ENCODE measurements at regions not wholly inside any gene's neighbourhood (a gene's known extent, or its start where the extent isn't known, plus 50 kb on each side); places are given as distances from the start of the nearest gene placed in this dataset.

- no peaks in the 10 kb centered on the region for H3K27me3 Mint-ChIP-seq
- no peaks in the 10 kb centered on the region for H3K9me3 Mint-ChIP-seq
- no peak overlapping the region for H3K4me3 Mint-ChIP-seq
- no peaks in the 10 kb centered on the region for H3K4me1 Mint-ChIP-seq
- no peak for DNase-seq
- intact Hi-C loops (cut with micrococcal nuclease), result no loop called here
- H3K36me3 Mint-ChIP-seq (ENCODE audit: low read depth), result no peaks in the 10 kb centered on the region
- no peak overlapping the region for H3K27ac Mint-ChIP-seq
Observed at GRCh38 chr4:30386266-30386895, 333.8 kb upstream of the PCDH7 start.

DNA sequence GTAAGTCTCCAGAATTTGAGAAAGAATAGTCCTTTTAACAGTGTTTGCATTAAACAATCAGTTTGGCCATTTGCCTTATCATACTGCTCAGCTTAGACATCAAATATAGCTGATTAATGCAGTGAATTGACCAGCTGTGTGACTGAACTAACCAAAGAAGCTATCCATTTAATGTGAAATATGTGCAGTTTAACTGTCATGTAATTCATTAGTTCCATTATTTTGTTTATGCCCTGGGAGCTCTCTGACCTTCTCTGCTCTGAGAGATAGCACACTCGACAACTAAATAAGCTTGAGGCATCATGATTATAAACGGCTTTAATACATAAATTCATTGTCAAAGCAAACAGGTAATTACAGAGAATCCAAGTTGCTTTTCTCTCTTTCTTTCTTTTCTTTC is 324.3 kb upstream of the PCDH7 start:
- H3K9me3 Mint-ChIP-seq, result peaks cover 6% of the 10 kb centered on the region
- no peaks in the 10 kb centered on the region for H3K36me3 Mint-ChIP-seq (ENCODE audit: low read depth)
- H3K27me3 Mint-ChIP-seq, result no peaks in the 10 kb centered on the region
- intact Hi-C loops (cut with micrococcal nuclease), result no loop called here
- no peak overlapping the region for H3K27ac Mint-ChIP-seq
- no peak for DNase-seq
- no peaks in the 10 kb centered on the region for H3K4me1 Mint-ChIP-seq
- no peak overlapping the region for H3K4me3 Mint-ChIP-seq

DNA sequence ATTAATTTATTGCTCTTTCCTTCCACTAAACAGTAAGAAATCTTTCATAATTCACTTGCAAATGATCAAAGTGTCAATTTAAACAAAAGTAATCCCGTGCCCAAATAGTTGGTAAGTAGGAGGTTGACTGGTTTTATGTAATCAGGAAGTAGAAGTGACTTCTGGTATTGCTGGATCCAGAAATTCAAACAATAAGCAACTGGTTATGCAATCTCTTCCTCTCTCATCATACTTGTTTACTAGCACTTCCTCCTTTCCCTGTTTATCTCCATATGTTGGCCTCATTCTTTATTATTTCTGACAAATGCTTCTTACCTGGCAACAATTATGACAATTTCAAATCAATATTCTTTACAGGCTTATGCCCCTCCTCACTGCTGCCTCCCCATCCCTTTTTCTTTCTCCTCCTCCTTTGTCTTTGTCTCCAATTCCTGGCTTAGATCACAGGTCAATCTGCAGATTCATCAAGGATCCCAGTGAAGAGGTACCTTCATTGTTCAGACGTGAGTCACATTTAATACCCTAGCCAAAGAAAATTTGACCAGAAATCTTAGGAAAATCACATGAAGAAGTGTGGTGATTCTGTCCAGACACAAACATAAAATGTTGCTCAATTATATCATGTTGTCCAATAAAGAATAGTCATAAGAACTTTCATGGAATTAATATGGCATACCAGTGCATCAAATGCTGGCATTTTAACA is 323.2 kb upstream of the PCDH7 start:
- H3K36me3 Mint-ChIP-seq (ENCODE audit: low read depth), result no peaks in the 10 kb centered on the region
- H3K27me3 Mint-ChIP-seq, result no peaks in the 10 kb centered on the region
- H3K9me3 Mint-ChIP-seq, result peaks cover 6% of the 10 kb centered on the region

DNA sequence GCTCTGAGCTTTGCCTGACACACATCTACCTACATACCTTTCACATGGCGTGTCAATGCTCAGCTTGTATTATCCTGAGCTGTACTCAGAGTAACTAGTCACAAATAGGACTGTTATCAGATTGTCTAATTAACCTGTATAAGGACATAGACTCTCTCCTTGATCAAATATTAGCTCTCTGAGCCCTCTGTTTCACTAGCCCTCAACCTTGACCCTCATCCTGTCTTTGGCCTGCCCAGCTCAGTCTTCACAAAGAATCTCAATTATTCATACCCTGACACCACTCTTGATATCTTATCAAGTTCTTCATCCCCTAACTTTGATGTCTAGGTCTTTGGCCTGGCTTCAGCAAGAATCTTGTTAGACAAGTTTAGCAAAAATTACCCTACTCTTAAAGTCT is 320.7 kb upstream of the PCDH7 start:
- no peak overlapping the region for H3K4me3 Mint-ChIP-seq
- DNase-seq, result no peak
- intact Hi-C loops (cut with micrococcal nuclease), result no loop called here
- no peak overlapping the region for H3K27ac Mint-ChIP-seq
- no peaks in the 10 kb centered on the region for H3K4me1 Mint-ChIP-seq
- H3K36me3 Mint-ChIP-seq (ENCODE audit: low read depth), result no peaks in the 10 kb centered on the region
- no peaks in the 10 kb centered on the region for H3K27me3 Mint-ChIP-seq
- H3K9me3 Mint-ChIP-seq, result peaks cover 6% of the 10 kb centered on the region

More for the DNA sequence above, 323.2 kb upstream of the PCDH7 start:
- intact Hi-C loops (cut with micrococcal nuclease), result no loop called here
- Mint-ChIP-seq H3K27ac (no peak overlapping the region), H3K4me3 (no peak overlapping the region), H3K4me1 (no peaks in the 10 kb centered on the region)
- no peak for DNase-seq

DNA sequence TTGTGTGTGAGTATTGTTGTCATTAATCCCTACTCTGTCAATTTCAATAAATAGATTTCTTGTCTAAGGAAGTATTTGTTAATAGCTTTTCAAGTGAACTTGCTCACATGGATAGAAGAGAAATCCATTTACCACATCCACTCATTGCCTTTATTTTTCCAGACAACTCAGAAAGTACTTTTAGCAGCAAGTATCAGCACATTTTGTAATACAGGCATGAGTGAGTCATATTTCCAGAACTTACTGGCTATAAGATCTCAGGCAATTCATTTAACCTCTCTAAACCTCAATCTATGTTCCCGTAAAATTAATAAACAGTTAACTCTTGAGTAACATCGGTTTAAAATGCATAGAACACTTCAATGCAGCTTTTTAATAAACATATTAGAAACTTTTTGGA is 317.9 kb upstream of the PCDH7 start:
- Mint-ChIP-seq H3K9me3 (peaks cover 7% of the 10 kb centered on the region), H3K4me3 (no peak overlapping the region), H3K27me3 (no peaks in the 10 kb centered on the region), H3K4me1 (no peaks in the 10 kb centered on the region), H3K36me3 (ENCODE audit: low read depth) (no peaks in the 10 kb centered on the region), H3K27ac (no peak overlapping the region)
- intact Hi-C loops (cut with micrococcal nuclease), result no loop called here
- DNase-seq, result no peak

DNA sequence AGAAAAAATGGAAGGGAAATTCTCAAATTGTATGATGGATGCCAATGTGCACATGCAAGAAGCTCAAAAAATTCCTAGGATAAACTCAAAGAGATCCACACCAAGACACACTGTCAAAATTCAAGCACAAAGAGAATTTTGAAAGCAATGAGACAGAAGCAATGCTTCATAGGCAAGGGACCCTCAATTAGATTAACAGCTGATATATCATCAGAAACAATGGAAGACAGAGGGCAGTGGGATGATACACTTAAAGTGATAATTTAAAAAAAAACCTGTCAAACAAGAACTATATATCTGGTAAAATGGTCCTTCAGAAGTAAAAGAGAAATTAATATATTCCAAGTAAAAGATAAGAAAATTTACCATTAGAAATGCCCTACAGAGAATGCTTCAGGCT is 306.3 kb upstream of the PCDH7 start:
- intact Hi-C loops (cut with micrococcal nuclease), result no loop called here
- Mint-ChIP-seq H3K27ac (no peak overlapping the region), H3K36me3 (ENCODE audit: low read depth) (no peaks in the 10 kb centered on the region), H3K4me3 (no peak overlapping the region), H3K4me1 (no peaks in the 10 kb centered on the region), H3K27me3 (no peaks in the 10 kb centered on the region), H3K9me3 (peaks cover 6% of the 10 kb centered on the region)
- DNase-seq, result no peak

DNA sequence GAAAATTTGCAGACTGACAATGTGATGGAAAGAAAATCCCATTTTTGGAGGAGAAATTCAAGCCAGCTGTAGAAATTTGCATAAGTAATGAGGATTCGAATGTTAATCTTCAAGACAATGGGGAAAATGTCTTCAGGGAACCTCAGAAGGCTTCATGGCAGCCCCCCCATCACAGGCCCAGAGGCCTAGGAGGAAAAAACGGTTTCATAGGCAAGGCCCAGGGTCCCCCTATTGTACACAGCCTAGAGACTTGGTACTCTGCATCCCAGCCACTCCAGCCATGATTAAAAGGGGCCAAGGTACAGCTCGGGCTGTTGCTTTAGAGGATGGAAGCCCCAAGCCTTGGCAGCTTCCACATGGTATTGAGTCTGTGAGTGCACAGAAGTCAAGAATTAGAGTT is 303.6 kb upstream of the PCDH7 start:
- no peaks in the 10 kb centered on the region for H3K27me3 Mint-ChIP-seq
- H3K4me3 Mint-ChIP-seq, result no peak overlapping the region
- no peak overlapping the region for H3K27ac Mint-ChIP-seq
- DNase-seq, result no peak
- H3K9me3 Mint-ChIP-seq, result peaks cover 6% of the 10 kb centered on the region
- H3K36me3 Mint-ChIP-seq (ENCODE audit: low read depth), result no peaks in the 10 kb centered on the region
- intact Hi-C loops (cut with micrococcal nuclease), result no loop called here
- no peaks in the 10 kb centered on the region for H3K4me1 Mint-ChIP-seq

- Mint-ChIP-seq H3K27me3 (no peaks in the 10 kb centered on the region), H3K9me3 (peaks cover 4% of the 10 kb centered on the region), H3K36me3 (ENCODE audit: low read depth) (no peaks in the 10 kb centered on the region), H3K4me1 (no peaks in the 10 kb centered on the region), H3K27ac (no peak overlapping the region), H3K4me3 (no peak overlapping the region)
- DNase-seq, result no peak
- intact Hi-C loops (cut with micrococcal nuclease), result no loop called here
Observed at GRCh38 chr4:30427932-30428331, 292.2 kb upstream of the PCDH7 start.

DNA sequence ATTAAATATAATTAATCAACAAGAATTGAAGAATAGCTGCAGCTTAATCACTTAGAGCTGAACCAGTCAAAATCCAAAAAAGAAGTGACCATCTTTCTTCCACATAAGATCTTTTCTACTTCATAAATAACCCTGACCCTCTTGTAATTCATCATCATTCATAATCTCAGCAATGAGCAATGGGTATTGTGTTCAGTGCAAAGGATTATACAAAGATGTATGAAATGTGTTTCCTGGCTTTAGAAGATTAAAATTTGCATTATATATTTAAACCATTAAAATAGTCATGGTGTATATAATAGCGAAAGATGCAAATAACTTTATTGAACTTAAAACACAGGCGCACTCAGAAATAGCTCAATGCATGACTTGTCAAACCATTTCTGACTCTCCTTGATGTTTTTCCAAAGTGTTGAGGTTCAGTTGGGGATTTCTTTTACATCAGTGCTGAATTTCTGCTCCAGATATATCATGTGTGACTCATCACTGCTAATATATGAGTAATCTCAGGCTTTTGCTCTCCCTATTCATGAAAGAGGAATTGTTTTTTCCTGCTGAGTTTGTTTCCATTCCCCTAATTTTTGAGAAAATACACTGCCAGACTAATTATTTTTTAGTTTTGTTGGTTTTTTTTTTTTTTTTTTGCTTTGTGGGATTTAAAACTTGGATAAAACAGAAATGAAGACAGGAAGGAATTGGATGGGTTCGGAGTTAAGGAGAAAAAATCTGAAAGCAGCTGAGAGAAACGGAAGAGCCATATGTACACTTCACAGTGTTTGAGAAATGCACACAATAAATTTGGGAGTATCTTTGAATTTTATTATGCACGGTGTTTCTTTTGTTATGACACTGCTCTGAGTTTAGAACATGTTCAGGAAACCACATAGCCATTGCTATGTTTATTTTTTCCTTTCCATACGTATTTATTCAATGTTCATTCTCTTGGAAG is 290.1 kb upstream of the PCDH7 start:
- no peak overlapping the region for H3K27ac Mint-ChIP-seq
- no peak overlapping the region for H3K4me3 Mint-ChIP-seq
- H3K9me3 Mint-ChIP-seq, result no peaks in the 10 kb centered on the region
- DNase-seq, result no peak
- no peaks in the 10 kb centered on the region for H3K27me3 Mint-ChIP-seq
- no peaks in the 10 kb centered on the region for H3K36me3 Mint-ChIP-seq (ENCODE audit: low read depth)
- no peaks in the 10 kb centered on the region for H3K4me1 Mint-ChIP-seq
- intact Hi-C loops (cut with micrococcal nuclease), result no loop called here

DNA sequence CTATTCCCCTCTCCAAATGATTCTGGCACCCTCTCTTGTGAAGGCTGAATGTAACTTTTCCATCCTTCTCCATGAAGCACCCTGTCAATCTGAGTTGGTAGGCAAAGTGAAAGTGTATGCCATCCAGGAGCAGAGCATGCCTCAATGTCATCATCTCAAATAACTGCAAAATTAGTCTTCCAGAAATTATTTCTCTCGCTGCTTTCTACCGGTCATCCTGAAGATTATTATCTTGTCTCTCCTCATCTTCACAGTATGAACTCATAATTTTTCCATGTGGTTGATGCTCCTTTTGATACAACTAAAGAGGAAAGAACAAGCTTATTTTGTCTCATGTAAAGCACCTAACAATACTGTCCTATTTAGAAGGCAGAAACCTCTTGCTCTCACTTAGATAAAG is 285.5 kb upstream of the PCDH7 start:
- Mint-ChIP-seq H3K27me3 (no peaks in the 10 kb centered on the region), H3K36me3 (ENCODE audit: low read depth) (no peaks in the 10 kb centered on the region), H3K27ac (no peak overlapping the region), H3K4me3 (no peak overlapping the region), H3K4me1 (no peaks in the 10 kb centered on the region), H3K9me3 (peaks cover 7% of the 10 kb centered on the region)
- DNase-seq, result no peak
- intact Hi-C loops (cut with micrococcal nuclease), result no loop called here

- intact Hi-C loops (cut with micrococcal nuclease), result no loop called here
- no peaks in the 10 kb centered on the region for H3K27me3 Mint-ChIP-seq
- H3K4me3 Mint-ChIP-seq, result no peak overlapping the region
- H3K9me3 Mint-ChIP-seq, result peaks cover 9% of the 10 kb centered on the region
- DNase-seq, result no peak
- no peak overlapping the region for H3K27ac Mint-ChIP-seq
- no peaks in the 10 kb centered on the region for H3K4me1 Mint-ChIP-seq
- no peaks in the 10 kb centered on the region for H3K36me3 Mint-ChIP-seq (ENCODE audit: low read depth)
Observed at GRCh38 chr4:30436394-30436793, 283.8 kb upstream of the PCDH7 start.

GRCh38 chr4:30437316-30437715 is 282.9 kb upstream of the PCDH7 start:
- H3K9me3 Mint-ChIP-seq, result peaks cover 9% of the 10 kb centered on the region
- no peaks in the 10 kb centered on the region for H3K36me3 Mint-ChIP-seq (ENCODE audit: low read depth)
- no peak overlapping the region for H3K4me3 Mint-ChIP-seq
- DNase-seq, result no peak
- intact Hi-C loops (cut with micrococcal nuclease), result no loop called here
- no peaks in the 10 kb centered on the region for H3K27me3 Mint-ChIP-seq
- no peaks in the 10 kb centered on the region for H3K4me1 Mint-ChIP-seq
- no peak overlapping the region for H3K27ac Mint-ChIP-seq

- Mint-ChIP-seq H3K9me3 (peaks cover 5% of the 10 kb centered on the region), H3K27me3 (no peaks in the 10 kb centered on the region), H3K4me1 (no peaks in the 10 kb centered on the region), H3K4me3 (no peak overlapping the region), H3K36me3 (ENCODE audit: low read depth) (no peaks in the 10 kb centered on the region), H3K27ac (no peak overlapping the region)
- DNase-seq, result no peak
- intact Hi-C loops (cut with micrococcal nuclease), result no loop called here
Observed at GRCh38 chr4:30443289-30443688, 276.9 kb upstream of the PCDH7 start.

DNA sequence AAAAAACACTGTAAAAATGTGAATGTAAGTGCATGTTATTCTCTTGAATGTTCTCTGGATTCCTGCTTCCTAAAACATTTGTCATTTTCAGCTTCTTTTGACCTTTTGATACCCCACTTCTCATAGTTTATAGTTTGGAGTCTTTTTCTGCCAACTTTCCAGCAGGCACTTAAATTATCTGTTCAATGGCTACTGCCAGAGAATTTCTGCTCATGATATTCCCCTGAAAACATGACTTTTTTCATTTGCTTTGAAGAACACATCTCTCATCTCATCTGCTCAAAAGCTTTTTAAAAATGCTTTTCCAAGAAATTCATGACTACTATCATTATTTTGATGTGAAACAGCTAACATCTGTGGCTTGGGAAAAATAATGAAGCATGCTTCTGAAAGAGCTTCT is 269.7 kb upstream of the PCDH7 start:
- no peak for DNase-seq
- intact Hi-C loops (cut with micrococcal nuclease), result no loop called here
- Mint-ChIP-seq H3K9me3 (peaks cover 5% of the 10 kb centered on the region), H3K27me3 (no peaks in the 10 kb centered on the region), H3K4me1 (no peaks in the 10 kb centered on the region), H3K36me3 (ENCODE audit: low read depth) (no peaks in the 10 kb centered on the region), H3K4me3 (no peak overlapping the region), H3K27ac (no peak overlapping the region)

Measured in activated CD4-positive, alpha-beta T cell treated with anti-CD3 and anti-CD28 coated beads, Interleukin-2, amount 10 ng/mL, durations not matched to agents 24 days and 14 days (primary cell).